HG03108 (cell line): ENCODE measurements at regions not wholly inside any gene's neighbourhood (a gene's known extent, or its start where the extent isn't known, plus 50 kb on each side); places are given as distances from the start of the nearest gene placed in this dataset.
"Not testable (repeated sequence)": the region's sequence is repeated elsewhere in the genome, so short reads cannot be mapped to it uniquely, and the experiment has no call there.

Experiments used
- ATAC-seq: cut with Tn5 transposase; IDR thresholded peaks from one replicate; pipeline ENCODE4 v1.9.1; 2021; ENCODE audit warnings: moderate library complexity; ENCODE audit not compliant: unreplicated experiment

DNA sequence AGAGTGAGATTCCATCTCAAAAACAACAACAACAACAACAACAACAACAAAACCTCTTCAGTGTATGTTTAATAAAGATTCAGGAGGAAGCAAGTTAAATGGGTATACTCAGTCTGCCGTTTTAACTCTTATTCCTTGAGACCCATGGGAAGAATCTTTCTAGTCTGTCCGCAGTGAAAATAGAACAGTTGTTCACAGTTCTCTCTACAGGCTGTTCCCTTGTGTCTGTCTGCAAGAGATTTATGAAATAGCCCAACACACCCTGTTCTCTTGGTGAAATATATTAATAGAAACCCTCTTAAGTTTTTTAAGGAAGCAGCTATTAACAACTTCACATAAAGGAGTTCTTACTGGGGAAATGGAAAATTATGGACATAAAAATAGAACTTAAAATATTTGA lies 682.2 kb upstream of the RAG2 start:
- no peak for ATAC-seq

GRCh38 chr11:37277896-37278465 lies 679.9 kb upstream of the RAG2 start:
- ATAC-seq = no peak

DNA sequence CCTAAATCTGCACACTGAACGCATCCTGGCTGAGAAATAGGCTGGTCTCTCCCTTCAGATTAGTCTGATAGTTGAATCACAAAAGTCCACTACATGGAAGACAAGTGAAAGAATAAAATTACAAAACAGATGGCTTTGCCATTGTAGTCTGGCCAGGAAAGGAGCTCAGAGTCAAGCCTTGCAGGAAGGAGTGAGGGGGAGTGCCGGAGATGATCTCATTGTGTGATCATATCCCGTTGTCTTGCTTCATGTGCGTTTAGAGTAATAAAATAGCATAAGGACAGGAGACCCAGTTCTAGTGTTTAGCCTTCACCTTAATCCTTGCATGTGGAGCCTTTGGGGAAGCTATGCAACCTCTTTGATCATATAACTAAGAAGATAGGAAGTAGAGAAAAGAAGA lies 666.7 kb upstream of the RAG2 start:
- ATAC-seq = no peak

DNA sequence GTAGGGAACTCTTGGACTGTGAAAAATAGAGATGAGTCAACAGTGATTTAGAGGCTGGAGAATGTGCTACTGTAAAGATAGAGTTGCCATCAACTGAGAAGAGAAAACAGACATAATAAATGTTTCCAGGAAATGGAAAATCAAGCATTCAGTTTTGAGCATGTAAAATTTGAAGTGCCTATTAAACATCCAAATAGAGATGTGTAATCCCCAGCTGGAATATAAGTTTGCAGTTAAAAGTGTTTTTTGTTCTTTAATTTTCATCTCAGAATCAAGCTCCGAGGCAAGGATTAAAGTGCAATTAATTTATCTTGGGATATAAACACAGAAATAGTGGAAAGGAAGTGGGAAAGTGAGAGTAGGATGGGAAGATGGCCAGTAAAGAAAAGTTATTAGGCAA lies 666.0 kb upstream of the RAG2 start:
- ATAC-seq = no peak

DNA sequence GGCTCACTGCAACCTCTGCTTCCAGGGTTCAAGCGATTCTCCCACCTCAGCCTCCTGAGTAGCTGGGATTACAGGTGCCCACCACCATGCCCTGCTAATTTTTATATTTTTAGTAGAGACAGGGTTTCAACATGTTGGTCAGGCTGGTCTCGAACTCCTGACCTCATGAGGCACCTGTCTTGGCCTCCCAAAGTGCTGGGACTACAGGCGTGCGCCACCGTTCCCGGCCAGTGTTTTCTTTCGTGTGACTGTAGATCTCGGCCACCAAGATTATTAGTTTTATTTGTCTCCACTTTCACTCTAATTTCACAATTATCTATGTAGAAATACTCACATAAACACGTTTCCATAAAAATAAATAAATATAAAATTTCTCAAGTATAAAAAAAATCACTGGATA lies 665.4 kb upstream of the RAG2 start:
- ATAC-seq = not testable (repeated sequence)

GRCh38 chr11:37259734-37260133 lies 661.7 kb upstream of the RAG2 start:
- no peak for ATAC-seq

GRCh38 chr11:37248145-37248544 lies 650.1 kb upstream of the RAG2 start:
- ATAC-seq = no peak

DNA sequence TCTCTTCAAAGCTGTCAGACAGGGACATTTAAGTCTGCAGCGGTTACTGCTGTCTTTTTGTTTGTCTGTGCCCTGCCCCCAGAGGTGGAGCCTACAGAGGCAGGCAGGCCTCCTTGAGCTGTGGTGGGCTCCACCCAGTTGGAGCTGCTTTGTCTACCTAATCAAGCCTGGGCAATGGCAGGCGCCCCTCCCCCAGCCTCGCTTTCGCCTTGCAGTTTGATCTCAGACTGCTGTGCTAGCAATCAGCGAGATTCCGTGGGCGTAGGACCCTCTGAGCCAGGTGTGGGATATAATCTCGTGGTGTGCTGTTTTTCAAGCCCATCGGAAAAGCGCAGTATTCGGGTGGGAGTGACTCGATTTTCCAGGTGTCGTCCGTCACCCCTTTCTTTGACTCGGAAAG lies 648.1 kb upstream of the RAG2 start:
- ATAC-seq = not testable (repeated sequence)

DNA sequence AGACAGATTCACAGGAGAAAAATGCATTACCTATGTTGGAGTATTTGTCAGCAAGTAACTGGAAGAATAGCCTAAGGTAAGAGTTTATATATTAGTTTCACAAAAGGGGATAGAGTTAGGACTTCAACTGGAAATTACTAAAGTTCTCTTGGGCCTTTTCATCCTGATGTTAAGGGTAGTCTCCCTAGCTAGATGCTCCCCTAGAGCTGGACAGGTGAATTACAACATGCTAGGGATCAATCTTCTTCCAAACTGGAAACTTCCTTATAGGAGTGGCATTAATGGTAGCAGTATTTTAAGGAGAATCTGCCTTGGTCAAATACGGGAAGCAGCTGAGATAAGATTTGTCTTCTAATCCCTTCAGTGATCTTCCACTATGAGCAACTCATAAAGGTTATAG lies 632.8 kb upstream of the RAG2 start:
- no peak for ATAC-seq

- ATAC-seq = no peak
Measured at GRCh38 chr11:37223962-37224361, 625.9 kb upstream of the RAG2 start.

- ATAC-seq = no peak
Measured at GRCh38 chr11:37203006-37203405, 605.0 kb upstream of the RAG2 start.

DNA sequence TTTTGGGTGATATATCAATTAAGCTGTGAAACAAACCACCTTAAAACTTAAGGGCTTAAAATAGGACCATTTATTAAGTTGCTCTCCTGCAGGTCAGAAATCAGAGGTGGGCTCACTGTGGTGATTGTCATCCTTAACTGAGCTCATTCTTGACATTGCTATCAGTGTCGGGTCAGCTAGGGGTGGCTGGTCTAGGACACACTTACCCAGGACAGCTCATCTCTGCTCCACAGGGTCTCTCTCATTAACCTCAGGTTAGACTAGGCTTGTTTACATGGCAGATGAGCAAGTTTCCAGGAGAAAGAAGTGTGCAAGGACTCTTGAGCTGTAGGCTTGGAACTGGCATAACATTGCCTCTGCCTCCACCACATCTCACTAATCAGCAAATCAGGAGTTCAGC lies 601.0 kb upstream of the RAG2 start:
- no peak for ATAC-seq

- ATAC-seq = no peak
Measured at GRCh38 chr11:37184326-37184725, 586.3 kb upstream of the RAG2 start.

DNA sequence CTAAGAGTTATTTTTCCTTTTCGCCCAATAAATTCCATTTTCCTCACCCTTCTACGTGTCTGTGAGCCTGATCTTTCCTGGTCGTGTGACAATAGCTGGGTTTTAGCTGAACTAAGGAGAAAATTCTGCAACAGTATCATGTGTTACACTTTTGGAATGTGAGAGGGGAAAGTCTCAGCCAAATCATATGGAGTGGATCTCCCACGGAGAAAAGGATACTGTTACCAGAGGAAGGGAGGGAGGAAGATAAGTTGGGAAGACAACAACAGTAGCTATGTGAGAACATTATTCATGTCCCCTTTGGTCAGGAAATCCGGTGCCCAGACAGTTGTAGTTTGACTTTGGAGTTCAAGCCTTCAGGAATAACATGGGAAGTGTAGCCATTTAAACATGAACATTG lies 584.0 kb upstream of the RAG2 start:
- ATAC-seq = no peak

DNA sequence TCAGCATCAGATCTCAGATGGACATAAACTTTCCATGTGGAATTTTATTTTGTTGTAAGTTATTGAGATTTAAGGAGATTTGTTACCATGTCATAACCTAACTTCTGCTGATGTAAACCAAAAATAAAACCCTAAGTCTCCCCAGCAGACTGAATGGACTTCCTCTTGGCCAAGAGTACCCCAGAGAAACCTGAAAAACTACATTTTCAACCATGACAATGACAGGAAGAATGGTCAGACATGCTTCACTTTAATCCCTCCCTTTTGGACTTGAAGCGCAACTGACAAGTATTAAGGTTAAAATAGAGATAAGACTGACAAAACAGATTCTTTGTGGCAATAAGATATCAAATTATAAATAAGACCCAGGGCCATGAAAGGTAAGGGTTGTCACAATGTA lies 579.7 kb upstream of the RAG2 start:
- no peak for ATAC-seq

- no peak for ATAC-seq
Measured at GRCh38 chr11:37171451-37171850, 573.4 kb upstream of the RAG2 start.

GRCh38 chr11:37170311-37170710 lies 572.3 kb upstream of the RAG2 start:
- ATAC-seq = no peak

DNA sequence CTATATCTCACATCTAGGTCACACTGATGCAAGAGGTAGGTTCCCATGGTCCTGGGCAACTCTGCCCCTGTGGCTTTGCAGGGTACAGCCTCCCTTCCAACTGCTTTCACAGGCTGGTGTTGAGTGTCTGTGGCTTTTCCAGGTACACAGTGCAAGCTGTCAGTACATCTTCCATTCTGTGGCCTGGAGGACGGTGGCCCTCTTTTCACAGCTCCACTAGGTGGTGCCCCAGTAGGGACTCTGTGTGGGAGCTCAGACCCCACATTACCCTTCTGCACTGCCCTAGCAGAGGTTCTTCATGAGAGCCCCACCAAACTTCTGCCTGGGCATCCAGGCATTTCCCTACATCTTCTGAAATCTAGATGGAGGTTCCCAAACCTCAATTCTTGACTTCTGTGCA lies 547.4 kb upstream of the RAG2 start:
- ATAC-seq = not testable (repeated sequence)

GRCh38 chr11:37142591-37142990 lies 544.6 kb upstream of the RAG2 start:
- no peak for ATAC-seq

GRCh38 chr11:37141707-37142106 lies 543.7 kb upstream of the RAG2 start:
- no peak for ATAC-seq

DNA sequence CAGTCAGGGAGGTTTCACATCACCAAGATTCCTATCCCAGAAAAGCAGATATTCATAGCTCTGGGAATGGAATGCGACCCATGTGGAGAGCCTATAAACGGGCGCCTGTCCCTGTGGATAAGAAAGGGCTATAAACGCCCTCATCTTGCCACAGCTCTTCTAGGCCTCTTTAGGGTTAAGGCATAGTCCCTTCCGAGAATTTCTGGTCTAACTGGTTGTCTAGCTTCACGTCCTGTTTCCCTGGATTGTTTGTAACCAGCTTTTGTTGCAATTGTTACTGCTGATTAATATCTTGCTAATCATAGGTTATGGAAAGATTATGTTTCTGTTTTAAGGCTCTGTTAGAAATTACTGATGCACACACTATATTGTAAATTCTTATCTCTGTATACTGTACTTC lies 537.6 kb upstream of the RAG2 start:
- ATAC-seq = not testable (repeated sequence)

DNA sequence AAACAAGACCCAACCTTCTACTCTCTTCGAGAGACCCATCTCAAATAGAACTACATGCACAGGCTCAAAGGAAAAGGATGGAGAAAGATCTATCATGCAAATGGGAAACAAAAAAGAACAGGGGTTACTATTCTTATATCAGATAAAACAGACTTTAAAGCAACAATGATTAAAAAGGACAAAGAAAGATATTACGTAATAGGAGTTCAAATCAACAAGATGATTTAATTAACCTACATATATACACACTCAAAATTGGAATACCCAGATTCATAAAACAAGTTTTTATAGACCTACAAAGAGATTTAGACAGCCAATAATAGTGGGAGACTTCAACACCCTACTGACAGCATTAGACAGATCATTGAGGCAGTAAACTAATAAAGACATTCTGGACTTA lies 536.6 kb upstream of the RAG2 start:
- no peak for ATAC-seq

GRCh38 chr11:37124384-37124783 lies 526.3 kb upstream of the RAG2 start:
- no peak for ATAC-seq

GRCh38 chr11:37115963-37116362 lies 517.9 kb upstream of the RAG2 start:
- no peak for ATAC-seq
